ENCODE measurements at regions not wholly inside any gene's neighbourhood (a gene's known extent, or its start where the extent isn't known, plus 50 kb on each side); places are given as distances from the start of the nearest gene placed in this dataset. TPM values are rescaled to one million over a fixed set of nuclear protein-coding genes. Genes with fewer than 3 reads are reported as not detected.

DNA sequence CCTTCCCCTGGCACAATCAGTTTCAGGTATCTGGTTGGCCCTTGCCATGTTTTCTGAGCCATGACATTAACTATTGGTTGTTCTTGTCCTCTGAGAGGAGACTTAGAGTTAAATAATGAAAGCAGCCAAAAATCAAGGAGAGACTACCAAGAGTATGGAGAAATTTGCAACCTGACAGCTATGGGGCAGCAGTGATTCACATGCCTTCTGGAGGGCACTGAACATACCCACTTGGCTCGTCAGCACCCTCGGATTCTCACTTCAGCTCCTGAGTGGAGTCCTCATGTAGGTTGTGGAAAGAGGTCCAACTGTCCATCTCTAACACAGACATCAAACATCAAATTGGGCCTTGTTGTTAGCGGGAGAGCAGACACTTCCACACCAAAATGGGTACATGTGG is 265.6 kb downstream of the EBLN2 start:
- Histone ChIP-seq H3K4me1 (ENCODE audit: control insufficient read depth in 5 of 5, insufficient read depth in 5 of 5, low read length in 5 of 5) (peaks cover 0 to 5% (median 0%) of the 10 kb centered on the region in 5 donors), H3K27me3 (ENCODE audit: control insufficient read depth in 3 of 3, insufficient read depth in 3 of 3, low read length in 2 of 3) (no peaks in the 10 kb centered on the region), H3K36me3 (ENCODE audit: control insufficient read depth in 4 of 4, insufficient read depth in 4 of 4, low read length in 4 of 4) (no peaks in the 10 kb centered on the region), H3K27ac (ENCODE audit: low read depth in 1 of 2, low read length in 1 of 2) (no peak overlapping the region), H3K9me3 (ENCODE audit: control insufficient read depth in 4 of 4, insufficient read depth in 3 of 4, low read length in 3 of 4) (peaks cover 0 to 5% (median under 1%) of the 10 kb centered on the region in 4 donors), H3K4me3 (no peak overlapping the region), H3K9ac (ENCODE audit: insufficient read depth in 1 of 2, low read length in 2 of 2) (no peak overlapping the region)
- 79 to 88% methylated on average over 3 of the region's 3 CpGs for WGBS, 2 donors
- DNase-seq (no peak), ATAC-seq (ENCODE audit: insufficient read depth, low FRiP score) (no peak)
- TF ChIP-seq, protein P1, sequence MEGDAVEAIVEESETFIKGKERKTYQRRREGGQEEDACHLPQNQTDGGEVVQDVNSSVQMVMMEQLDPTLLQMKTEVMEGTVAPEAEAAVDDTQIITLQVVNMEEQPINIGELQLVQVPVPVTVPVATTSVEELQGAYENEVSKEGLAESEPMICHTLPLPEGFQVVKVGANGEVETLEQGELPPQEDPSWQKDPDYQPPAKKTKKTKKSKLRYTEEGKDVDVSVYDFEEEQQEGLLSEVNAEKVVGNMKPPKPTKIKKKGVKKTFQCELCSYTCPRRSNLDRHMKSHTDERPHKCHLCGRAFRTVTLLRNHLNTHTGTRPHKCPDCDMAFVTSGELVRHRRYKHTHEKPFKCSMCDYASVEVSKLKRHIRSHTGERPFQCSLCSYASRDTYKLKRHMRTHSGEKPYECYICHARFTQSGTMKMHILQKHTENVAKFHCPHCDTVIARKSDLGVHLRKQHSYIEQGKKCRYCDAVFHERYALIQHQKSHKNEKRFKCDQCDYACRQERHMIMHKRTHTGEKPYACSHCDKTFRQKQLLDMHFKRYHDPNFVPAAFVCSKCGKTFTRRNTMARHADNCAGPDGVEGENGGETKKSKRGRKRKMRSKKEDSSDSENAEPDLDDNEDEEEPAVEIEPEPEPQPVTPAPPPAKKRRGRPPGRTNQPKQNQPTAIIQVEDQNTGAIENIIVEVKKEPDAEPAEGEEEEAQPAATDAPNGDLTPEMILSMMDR (IDR thresholded peaks at IDR 0.05; ENCODE audit: control extremely low read depth, extremely low read depth): no peak

Small RNA genes lying in the stretch of these regions (small RNA-seq; reads per million reads assigned to genes)
- gene RNU6-1270P (ENCODE audit: low replicate concordance): not detected

Data from lung (tissue), 12 donors.